ENCODE measurements at regions not wholly inside any gene's neighbourhood (a gene's known extent, or its start where the extent isn't known, plus 50 kb on each side); places are given as distances from the start of the nearest gene placed in this dataset.

DNA sequence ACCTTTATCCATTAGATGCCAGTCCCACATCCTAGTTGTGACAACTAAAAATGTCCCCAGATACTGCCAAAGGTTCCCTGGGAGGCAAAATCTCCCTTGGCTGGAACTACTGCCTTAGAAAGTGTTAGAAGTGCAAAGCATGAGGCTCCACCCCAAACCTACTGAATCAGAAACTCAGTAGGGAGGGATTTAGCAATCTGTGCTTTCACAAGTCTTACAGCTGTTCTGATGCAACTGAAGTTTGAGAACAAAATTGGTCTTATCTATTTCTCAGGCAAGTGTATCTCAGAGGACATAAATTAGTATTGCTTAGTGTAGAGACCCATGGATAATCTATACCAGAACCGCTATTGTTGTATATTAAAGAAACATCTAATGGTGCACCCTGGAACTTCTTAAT is 70.2 kb downstream of the CLDN1 start:
- Histone ChIP-seq H3K27me3 (ENCODE audit: control insufficient read depth, insufficient read depth, low read length) (no peaks in the 10 kb centered on the region), H3K4me2 (ENCODE audit: extremely low read depth, insufficient read depth, low read length) (no peak overlapping the region), H3K4me3 (replicated peaks in 1 of 4; ENCODE audit: control extremely low read depth in 1 of 4, insufficient read depth in 1 of 4, low read depth in 3 of 4, low read length in 4 of 4) (no peak overlapping the region), H3K4me1 (ENCODE audit: control insufficient read depth, extremely low read depth, insufficient read depth, low read length) (no peaks in the 10 kb centered on the region), H3K79me2 (ENCODE audit: control insufficient read depth, insufficient read depth, low read length) (no peaks in the 10 kb centered on the region), H2AFZ (ENCODE audit: low read length) (no peak overlapping the region), H3K9me3 (ENCODE audit: control insufficient read depth, insufficient read depth, low read depth, low read length) (no peaks in the 10 kb centered on the region), H3K36me3 (ENCODE audit: control insufficient read depth, insufficient read depth, low read length) (no peaks in the 10 kb centered on the region), H4K20me1 (ENCODE audit: control insufficient read depth, extremely low read depth, insufficient read depth, low read length) (no peaks in the 10 kb centered on the region), H3K27ac (ENCODE audit: insufficient read depth, low read length) (no peak overlapping the region), H3K9ac (ENCODE audit: insufficient read depth, low read length) (no peak overlapping the region)
- no peak for TF ChIP-seq CTCF (conservative IDR thresholded peaks at IDR 0.05 in 1 of 2, IDR thresholded peaks at IDR 0.05 in 1 of 2; ENCODE audit: low read depth in 1 of 2, low read length in 2 of 2)
- TF ChIP-seq EZH2 (IDR thresholded peaks at IDR 0.05; ENCODE audit: low read length, missing control alignments) = no peak
- DNase-seq (ENCODE audit: low read depth in 2 of 2) = peak; percentile 32 to 92

DNA sequence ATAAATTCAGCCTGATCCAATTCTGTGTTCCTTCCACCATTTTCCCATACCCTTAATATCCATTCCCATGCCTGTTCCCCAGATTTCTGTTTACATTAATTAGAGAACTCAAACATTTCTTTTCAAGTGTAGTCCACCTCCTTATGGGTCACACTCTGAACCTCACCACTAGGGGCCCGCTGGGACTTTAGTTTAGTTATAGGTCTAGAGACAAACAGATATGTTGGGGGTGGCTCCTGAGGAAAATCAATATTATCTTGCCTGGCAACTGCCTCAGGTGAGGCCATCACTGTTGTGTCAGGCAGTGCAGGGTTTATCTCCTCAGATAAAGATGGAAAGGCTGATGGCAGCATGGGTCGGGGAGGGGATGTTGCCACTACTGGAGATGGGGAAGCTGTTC is 72.8 kb downstream of the CLDN1 start:
- no peak overlapping the region for H3K4me2 ChIP-seq (ENCODE audit: extremely low read depth, insufficient read depth, low read length)
- no peaks in the 10 kb centered on the region for H3K9me3 ChIP-seq (ENCODE audit: control insufficient read depth, insufficient read depth, low read depth, low read length)
- H3K9ac ChIP-seq (ENCODE audit: insufficient read depth, low read length) = no peak overlapping the region
- H2AFZ ChIP-seq (ENCODE audit: low read length) = no peak overlapping the region
- H3K36me3 ChIP-seq (ENCODE audit: control insufficient read depth, insufficient read depth, low read length) = no peaks in the 10 kb centered on the region
- no peaks in the 10 kb centered on the region for H3K4me1 ChIP-seq (ENCODE audit: control insufficient read depth, extremely low read depth, insufficient read depth, low read length)
- no peaks in the 10 kb centered on the region for H4K20me1 ChIP-seq (ENCODE audit: control insufficient read depth, extremely low read depth, insufficient read depth, low read length)
- TF ChIP-seq CTCF (conservative IDR thresholded peaks at IDR 0.05 in 1 of 2, IDR thresholded peaks at IDR 0.05 in 1 of 2; ENCODE audit: low read depth in 1 of 2, low read length in 2 of 2) (no peak), EZH2 (IDR thresholded peaks at IDR 0.05; ENCODE audit: low read length, missing control alignments) (no peak)
- no peaks in the 10 kb centered on the region for H3K27me3 ChIP-seq (ENCODE audit: control insufficient read depth, insufficient read depth, low read length)
- H3K79me2 ChIP-seq (ENCODE audit: control insufficient read depth, insufficient read depth, low read length) = no peaks in the 10 kb centered on the region
- H3K27ac ChIP-seq (ENCODE audit: insufficient read depth, low read length) = no peak overlapping the region
- H3K4me3 ChIP-seq (replicated peaks in 1 of 4; ENCODE audit: control extremely low read depth in 1 of 4, insufficient read depth in 1 of 4, low read depth in 3 of 4, low read length in 4 of 4) = no peak overlapping the region
- DNase-seq (ENCODE audit: low read depth in 2 of 2) = no peak

GRCh38 chr3:190242147-190242546 is 80.1 kb downstream of the CLDN1 start:
- Histone ChIP-seq H4K20me1 (ENCODE audit: control insufficient read depth, extremely low read depth, insufficient read depth, low read length) (no peaks in the 10 kb centered on the region), H3K9ac (ENCODE audit: insufficient read depth, low read length) (no peak overlapping the region), H3K27me3 (ENCODE audit: control insufficient read depth, insufficient read depth, low read length) (no peaks in the 10 kb centered on the region), H3K27ac (ENCODE audit: insufficient read depth, low read length) (no peak overlapping the region), H3K4me2 (ENCODE audit: extremely low read depth, insufficient read depth, low read length) (no peak overlapping the region), H3K36me3 (ENCODE audit: control insufficient read depth, insufficient read depth, low read length) (no peaks in the 10 kb centered on the region), H3K4me3 (replicated peaks in 1 of 4; ENCODE audit: control extremely low read depth in 1 of 4, insufficient read depth in 1 of 4, low read depth in 3 of 4, low read length in 4 of 4) (no peak overlapping the region), H3K4me1 (ENCODE audit: control insufficient read depth, extremely low read depth, insufficient read depth, low read length) (no peaks in the 10 kb centered on the region), H3K9me3 (ENCODE audit: control insufficient read depth, insufficient read depth, low read depth, low read length) (no peaks in the 10 kb centered on the region), H3K79me2 (ENCODE audit: control insufficient read depth, insufficient read depth, low read length) (no peaks in the 10 kb centered on the region), H2AFZ (ENCODE audit: low read length) (no peak overlapping the region)
- TF ChIP-seq CTCF (conservative IDR thresholded peaks at IDR 0.05 in 1 of 2, IDR thresholded peaks at IDR 0.05 in 1 of 2; ENCODE audit: low read depth in 1 of 2, low read length in 2 of 2) = no peak
- TF ChIP-seq EZH2 (IDR thresholded peaks at IDR 0.05; ENCODE audit: low read length, missing control alignments) = no peak
- no peak for DNase-seq (ENCODE audit: low read depth in 2 of 2)
